ENCODE measurements at regions not wholly inside any gene's neighbourhood (a gene's known extent, or its start where the extent isn't known, plus 50 kb on each side); places are given as distances from the start of the nearest gene placed in this dataset.

DNA sequence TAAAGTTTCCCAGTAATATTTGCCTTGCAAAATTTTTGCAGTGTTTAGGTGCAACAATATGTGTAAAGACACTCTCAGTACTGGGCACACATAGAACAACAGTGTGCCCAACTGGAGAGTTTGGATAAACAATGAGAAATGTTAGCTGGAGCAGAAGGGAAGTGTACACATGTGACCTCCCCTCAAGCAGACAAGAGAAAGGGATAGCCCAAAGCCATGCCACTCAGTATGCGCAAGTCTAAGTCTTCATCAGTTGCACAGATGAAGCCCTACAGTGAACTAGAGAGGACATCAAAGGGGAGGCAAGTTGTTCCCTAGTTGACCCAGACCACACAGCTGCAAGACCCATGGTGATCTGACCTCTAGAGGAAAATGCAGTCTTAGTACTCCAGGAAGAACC lies 97.9 kb upstream of the CDH11 start:
- ATAC-seq: no peak

GRCh38 chr16:65218348-65218747 lies 96.5 kb upstream of the CDH11 start:
- Histone ChIP-seq H3K36me3 (ENCODE audit: low read depth) (no peaks in the 10 kb centered on the region), H3K4me1 (ENCODE audit: low read depth) (no peaks in the 10 kb centered on the region)
- no peak for ATAC-seq

More for the DNA sequence above, 97.9 kb upstream of the CDH11 start:
- no peaks in the 10 kb centered on the region for H3K9me3 ChIP-seq
- H3K4me1 ChIP-seq (ENCODE audit: low read depth): no peaks in the 10 kb centered on the region
- no peaks in the 10 kb centered on the region for H3K36me3 ChIP-seq (ENCODE audit: low read depth)
- intact Hi-C loops (cut with DNase I, micrococcal nuclease): no loop called here
- no peak overlapping the region for H3K4me3 ChIP-seq
- no peak for DNase-seq
- TF ChIP-seq, protein P1, sequence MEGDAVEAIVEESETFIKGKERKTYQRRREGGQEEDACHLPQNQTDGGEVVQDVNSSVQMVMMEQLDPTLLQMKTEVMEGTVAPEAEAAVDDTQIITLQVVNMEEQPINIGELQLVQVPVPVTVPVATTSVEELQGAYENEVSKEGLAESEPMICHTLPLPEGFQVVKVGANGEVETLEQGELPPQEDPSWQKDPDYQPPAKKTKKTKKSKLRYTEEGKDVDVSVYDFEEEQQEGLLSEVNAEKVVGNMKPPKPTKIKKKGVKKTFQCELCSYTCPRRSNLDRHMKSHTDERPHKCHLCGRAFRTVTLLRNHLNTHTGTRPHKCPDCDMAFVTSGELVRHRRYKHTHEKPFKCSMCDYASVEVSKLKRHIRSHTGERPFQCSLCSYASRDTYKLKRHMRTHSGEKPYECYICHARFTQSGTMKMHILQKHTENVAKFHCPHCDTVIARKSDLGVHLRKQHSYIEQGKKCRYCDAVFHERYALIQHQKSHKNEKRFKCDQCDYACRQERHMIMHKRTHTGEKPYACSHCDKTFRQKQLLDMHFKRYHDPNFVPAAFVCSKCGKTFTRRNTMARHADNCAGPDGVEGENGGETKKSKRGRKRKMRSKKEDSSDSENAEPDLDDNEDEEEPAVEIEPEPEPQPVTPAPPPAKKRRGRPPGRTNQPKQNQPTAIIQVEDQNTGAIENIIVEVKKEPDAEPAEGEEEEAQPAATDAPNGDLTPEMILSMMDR (IDR thresholded peaks at IDR 0.05): no peak

DNA sequence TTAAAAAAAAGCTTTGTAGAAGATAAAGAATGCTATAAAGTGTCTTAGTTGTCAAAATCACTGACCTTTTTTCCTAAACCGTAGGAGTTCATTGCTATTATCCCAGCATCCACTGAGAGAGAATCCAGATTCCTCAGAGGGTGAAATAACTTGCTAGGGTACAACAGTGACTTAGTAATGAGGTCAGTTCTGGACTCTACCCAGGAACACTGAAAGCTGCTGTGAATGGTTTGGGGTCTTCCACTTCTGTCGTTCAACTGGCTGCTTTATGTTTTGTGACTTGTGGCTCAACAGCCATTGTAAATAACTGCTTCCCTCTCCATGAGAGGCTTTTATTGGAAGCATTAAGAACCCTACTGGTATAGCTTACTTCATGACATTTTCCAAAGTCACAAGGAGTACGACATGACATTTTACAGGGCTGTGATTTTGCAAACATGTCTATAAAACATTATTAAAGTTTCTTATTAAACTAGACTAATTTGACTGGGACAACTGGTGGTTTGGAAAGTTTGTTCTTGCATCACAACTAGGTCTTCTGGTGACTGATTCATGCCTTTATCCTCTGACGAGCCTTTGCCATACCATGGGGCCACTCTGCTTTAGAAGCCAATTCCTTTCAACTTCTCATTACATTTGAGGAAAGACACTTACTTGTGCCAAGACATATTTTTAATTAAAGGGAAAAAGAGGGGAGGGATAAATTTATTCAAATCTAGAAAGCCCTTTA lies 92.2 kb upstream of the CDH11 start:
- H3K4me1 ChIP-seq (ENCODE audit: low read depth): no peaks in the 10 kb centered on the region
- intact Hi-C loops (cut with DNase I, micrococcal nuclease): no loop called here

More at GRCh38 chr16:65218348-65218747, 96.5 kb upstream of the CDH11 start:
- intact Hi-C loops (cut with DNase I, micrococcal nuclease): no loop called here
- H3K4me3 ChIP-seq: no peak overlapping the region
- TF ChIP-seq, protein P1 (IDR thresholded peaks at IDR 0.05): no peak
- DNase-seq: no peak
- no peaks in the 10 kb centered on the region for H3K9me3 ChIP-seq

DNA sequence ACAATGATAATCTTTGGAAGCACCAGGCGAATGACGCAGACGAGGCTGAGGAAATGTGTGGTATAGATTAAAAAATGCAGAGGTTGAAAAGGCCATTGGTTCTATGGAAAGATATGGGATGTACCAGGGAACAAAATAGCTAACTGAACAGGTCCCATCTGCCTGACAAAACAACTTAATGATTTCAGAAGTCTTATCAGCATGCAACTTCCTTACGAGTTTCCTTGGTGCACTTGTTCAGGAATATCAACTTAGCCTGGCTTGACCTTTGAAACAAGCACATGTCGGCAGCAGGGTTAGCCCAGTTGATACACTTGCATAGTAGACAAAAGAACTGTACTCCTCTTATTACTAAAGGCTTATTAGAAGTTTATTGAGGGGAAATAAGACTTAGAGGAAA lies 90.9 kb upstream of the CDH11 start:
- DNase-seq: no peak
- H3K4me1 ChIP-seq (ENCODE audit: low read depth): no peaks in the 10 kb centered on the region
- H3K36me3 ChIP-seq (ENCODE audit: low read depth): no peaks in the 10 kb centered on the region
- H3K9me3 ChIP-seq: no peaks in the 10 kb centered on the region
- TF ChIP-seq, protein P1 (IDR thresholded peaks at IDR 0.05): no peak
- H3K4me3 ChIP-seq: no peak overlapping the region
- ATAC-seq: no peak
- intact Hi-C loops (cut with DNase I, micrococcal nuclease): no loop called here

More for the DNA sequence above, 92.2 kb upstream of the CDH11 start:
- DNase-seq: no peak
- no peak overlapping the region for H3K4me3 ChIP-seq
- no peak for ATAC-seq
- TF ChIP-seq, protein P1 (IDR thresholded peaks at IDR 0.05): no peak
- no peaks in the 10 kb centered on the region for H3K36me3 ChIP-seq (ENCODE audit: low read depth)
- H3K9me3 ChIP-seq: no peaks in the 10 kb centered on the region

DNA sequence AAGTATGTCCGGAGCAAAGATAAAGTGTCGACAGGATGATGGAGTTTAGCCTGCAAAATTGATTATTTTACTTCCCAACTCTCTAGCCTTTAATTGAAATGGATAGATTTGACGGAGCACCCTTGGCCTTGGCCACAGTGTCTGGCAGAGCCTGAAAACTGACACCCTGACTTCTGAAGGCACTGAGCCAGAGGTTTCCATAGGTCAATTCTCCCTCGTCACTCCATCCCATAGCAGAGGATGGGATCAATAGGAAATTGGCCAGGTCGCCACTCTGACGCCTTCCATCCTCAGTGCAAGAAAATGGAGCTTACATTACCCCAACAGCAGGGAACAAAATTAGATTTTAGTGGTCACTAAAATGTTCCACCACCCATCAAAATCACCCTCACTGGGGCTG lies 90.4 kb upstream of the CDH11 start:
- Histone ChIP-seq H3K36me3 (ENCODE audit: low read depth) (no peaks in the 10 kb centered on the region), H3K4me3 (no peak overlapping the region), H3K9me3 (no peaks in the 10 kb centered on the region), H3K4me1 (ENCODE audit: low read depth) (no peaks in the 10 kb centered on the region)
- no peak for ATAC-seq
- intact Hi-C loops (cut with DNase I, micrococcal nuclease): no loop called here
- no peak for DNase-seq
- TF ChIP-seq, protein P1 (IDR thresholded peaks at IDR 0.05): no peak
